HG03342 (cell line): ENCODE measurements at regions not wholly inside any gene's neighbourhood (a gene's known extent, or its start where the extent isn't known, plus 50 kb on each side); places are given as distances from the start of the nearest gene placed in this dataset.

ENCODE experiments used
- ATAC-seq: cut with Tn5 transposase; IDR thresholded peaks from one replicate; pipeline ENCODE4 v1.9.1; 2021; ENCODE audit warnings: mild to moderate bottlenecking, moderate library complexity; ENCODE audit not compliant: unreplicated experiment

DNA sequence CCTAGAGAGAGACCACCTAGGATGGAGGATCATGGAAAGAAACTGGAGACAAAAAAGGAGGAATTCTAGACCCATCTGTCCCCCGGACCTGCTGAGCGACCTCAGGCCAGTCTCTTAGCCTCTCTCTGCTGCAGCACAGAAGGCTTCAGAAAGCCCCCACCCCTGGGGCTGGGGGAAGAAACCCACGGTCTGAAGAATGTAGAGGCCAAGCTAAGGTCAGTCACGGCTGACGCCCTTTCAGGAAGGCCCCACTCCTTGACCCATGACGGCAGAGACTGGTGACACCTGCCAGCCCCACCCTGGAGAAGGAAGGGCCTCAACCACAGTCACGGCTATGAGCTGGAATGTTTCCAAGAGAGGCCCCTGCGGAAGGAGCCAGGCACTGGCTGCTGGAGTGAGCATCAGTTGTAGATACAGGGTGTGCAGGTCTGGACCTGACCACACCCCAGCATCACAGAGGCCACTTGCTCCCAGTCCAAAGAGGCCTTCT, 120.5 kb upstream of the BOD1 start:
- ATAC-seq: peak; percentile 79

DNA sequence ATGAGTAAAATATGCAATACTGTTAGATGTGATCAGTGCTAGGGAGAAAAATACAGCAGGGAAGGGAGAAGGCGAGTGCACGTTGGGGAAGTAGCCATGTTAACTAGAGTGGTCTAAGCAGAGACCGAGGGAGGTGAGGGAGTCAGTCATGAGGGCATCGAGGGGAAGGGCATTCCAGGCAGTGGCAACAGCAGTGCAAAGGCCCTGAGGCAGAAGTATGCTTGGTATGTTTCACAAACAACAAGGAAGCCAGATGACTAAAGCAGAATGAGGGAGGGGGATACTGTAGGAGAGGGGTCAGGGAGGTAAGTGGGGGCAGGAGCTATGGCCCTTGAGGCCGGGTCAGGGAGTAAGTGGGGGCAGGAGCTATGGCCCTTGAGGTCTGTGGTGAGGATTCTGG, 123.3 kb upstream of the BOD1 start:
- ATAC-seq: no peak

DNA sequence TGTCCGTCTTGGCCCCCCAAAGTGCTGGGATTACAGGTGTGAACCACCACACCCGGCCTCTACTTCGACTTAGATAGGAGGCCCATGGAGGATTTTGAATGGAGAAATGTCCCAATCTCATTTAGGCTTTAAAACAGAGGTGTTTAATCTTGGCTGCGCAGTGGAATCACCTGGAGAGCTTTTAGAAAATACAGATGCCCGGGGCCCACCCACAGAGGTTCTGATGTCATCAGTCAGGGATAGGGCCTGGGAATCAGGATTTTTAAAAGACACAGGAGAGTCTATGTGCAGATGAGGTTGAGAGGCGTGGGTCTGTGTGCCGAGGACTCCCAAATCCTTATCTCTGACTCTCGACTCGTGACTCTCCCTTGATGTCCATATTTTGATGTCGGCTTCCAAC, 124.0 kb upstream of the BOD1 start:
- ATAC-seq: no peak

DNA sequence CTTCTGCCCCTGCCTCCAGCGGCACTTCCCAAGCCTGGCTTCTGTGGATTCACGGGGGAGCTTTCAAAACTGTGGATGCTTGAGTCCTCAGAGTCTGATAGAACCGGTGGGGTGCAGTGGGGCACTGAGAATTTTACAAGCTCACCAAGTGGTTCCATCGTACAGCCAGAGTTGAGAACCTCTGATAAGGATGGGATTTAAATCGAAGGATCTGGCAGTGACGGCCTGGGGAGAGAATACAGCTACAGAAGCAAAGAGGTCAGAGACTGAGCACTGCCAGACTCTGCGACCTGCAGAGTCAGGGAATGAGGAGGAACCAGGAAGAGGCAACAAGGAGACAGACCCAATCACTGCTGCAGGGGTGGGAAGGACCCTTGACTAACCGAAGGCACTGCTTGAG, 124.6 kb upstream of the BOD1 start:
- ATAC-seq: no peak

DNA sequence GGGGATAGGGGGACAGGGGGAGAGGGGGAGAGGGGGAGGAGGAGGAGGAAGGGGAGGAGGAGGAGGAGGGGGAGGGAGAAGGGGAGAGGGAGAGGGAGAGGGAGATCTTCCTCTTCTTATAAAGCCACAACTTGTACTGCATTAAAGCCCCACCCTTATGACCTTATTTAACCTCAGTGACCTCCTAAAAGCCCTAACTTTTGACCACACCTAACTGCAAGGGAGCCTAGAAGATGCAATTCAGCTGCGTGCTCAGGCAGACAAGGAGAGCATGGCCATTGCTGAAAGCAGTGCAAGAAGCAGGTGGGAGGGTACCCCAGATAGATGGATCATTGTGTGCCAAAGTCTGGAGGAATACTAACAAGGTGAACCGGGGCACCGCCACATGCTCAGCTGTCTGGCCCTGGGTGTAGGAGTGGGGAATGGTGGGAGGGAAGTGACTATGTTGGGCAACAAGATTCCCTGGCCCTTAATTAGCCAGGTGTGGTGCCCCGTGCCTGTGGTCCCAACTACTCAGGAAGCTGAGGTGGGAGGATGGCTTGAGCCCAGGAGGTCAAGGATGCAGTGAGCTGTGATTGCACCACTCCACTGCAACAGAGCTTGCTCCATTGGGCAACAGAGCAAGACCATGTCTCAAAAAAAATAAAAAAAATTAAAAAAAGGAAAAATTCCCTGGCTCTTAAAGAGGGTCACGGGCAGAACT, 125.4 kb upstream of the BOD1 start:
- no peak for ATAC-seq

DNA sequence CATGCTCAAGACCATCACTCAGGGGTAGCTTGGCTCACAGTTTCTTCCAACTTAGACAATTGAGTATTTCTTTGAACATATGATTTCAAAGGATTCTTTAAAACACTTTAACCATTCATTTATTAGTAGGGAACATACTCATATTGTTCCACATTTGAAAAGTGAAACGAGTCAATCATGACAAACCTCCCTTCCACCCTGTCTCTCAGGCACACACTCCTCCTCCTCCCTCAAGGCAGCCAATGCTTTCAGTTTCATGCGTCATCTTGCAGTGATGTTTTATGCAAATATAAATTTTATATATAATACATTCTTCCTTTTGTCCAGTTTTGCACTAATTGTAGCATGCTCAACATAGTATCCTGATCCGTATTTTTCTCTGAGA, 126.0 kb upstream of the BOD1 start:
- ATAC-seq: peak; percentile 80

DNA sequence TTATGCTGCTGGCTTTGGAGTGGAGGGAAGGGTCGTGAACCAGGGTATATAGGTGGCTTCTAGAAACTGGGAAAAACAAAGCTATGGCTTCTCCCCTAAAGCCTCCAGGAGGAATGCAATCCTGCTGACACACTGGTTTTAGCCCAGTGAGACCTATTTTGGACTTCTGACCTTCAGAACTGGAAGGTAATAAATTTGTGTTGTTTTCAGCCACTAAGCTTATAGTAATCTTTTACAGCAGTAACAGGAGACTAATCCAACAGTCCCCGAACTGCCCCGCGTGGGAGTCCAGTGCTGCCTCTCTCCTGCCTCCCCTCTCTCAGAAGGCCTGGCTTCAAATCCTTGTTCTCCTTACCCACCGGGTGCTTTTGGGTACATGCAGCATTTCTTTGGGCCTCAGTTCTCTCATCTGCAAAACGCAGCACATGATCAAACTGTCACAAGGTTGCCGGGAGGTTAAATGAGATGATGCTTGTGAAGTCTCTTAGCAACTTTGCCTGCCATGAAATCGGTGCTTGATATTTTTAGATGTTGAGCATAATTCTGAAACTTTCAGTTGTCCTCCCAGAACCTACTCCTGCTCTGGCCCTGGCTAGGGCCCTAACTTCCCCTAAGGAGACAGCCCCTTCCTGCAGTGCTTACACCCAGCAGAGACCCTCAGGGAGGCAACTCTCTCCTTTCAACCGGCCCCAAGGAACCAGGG, 127.3 kb upstream of the BOD1 start:
- ATAC-seq: peak; percentile 42

DNA sequence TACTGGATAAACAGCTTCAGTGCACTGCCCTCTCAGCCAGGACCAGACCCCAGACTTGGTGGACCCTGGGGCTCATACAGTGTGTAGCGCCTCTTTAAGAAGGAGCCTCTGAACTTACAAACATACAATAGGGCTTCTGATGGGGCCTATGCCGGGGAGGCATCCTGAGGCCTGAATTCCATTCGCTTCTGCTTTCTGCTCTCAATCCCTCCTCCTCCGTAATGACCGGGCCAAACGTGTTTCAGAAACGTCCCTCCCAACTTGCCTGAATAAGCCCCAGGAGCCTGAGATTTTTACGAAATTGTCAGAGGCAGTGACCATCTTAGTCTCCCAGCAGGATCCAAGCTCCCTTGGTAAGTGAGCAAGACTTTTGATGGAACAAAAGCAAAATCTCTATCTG, 128.1 kb upstream of the BOD1 start:
- no peak for ATAC-seq

DNA sequence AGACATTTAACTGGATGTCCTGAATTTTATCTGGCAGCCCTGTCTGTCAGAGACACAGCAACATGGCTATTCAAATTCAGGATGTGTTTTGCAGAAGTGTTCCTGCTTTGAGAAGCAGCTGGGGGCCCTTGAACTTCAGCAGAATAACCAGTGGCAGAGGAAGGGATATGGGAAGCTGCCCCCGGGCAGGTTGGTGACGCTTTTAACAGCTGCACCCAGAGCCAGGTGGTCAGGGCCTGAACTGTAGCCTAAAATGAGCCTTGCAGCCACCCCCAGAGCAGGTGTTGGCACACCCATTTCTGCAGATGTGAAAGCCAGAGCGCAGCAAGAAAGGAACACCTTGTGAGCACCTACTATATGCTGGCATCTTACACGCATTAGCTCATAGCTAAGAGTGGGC, 128.7 kb upstream of the BOD1 start:
- ATAC-seq: peak; percentile 44

DNA sequence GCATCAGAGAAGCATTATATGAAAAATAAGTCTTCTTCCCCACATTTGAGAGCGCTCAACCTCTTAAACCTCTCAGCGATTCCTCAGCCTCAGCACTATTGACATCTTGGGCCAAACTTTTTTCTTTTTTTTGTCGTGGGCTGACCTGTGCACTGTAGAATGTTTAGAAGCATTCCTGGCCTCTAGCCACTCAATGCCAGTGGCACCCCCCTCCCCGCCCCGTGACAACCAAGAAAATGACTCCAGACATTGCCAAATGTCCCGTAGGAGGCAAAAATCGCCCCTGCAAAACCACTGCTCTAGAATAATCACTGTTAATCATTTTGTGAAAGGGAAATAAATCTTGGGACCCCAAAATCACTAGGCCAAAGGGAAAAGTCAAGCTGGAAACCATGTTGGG, 129.1 kb upstream of the BOD1 start:
- ATAC-seq: no peak

DNA sequence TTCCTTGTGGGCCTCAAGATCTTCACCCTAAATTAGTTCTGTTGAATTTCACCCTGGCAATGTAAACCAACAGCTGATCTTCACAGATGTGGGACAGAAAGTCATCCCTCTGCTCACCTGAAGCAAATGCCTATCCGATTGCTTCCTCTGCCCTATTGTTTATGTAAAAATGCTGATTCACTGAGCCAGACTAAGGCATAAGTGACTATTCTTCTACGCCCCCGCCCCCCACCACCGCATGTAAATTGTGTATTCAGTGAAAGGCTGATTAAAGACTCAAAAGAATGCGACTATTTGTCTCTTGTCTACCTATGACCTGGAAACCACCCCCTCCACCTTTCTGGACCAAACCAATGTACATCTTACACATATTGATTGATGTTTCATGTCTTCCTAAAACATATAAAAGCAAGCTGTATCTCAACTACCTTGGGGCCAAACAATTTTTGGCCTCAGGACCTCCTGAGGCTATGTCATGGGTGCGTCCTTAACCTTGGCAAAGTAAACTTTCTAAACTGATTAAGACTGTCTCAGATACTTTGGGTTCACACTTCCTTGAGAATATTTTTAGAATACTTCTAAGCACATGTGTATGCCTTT, 129.7 kb upstream of the BOD1 start:
- no peak for ATAC-seq

DNA sequence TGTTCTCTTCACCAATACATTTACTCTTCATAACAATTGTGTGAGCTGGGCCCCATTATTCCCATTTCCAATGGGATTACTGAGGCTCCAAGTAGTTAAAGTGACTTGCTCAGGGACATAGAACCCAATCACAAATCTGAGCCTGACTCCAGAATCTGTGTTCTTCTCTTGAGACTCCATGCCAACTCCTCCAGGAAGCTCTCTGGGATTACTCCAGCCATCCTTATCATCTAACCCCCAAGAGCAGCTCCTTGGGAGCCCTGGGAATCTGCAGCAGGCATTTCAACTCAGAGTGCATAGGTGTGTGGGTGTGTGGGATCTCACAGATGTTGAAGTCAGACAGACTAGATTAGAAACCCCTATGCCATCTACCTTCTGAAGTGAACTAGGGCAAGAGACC, 131.4 kb upstream of the BOD1 start:
- ATAC-seq: no peak

DNA sequence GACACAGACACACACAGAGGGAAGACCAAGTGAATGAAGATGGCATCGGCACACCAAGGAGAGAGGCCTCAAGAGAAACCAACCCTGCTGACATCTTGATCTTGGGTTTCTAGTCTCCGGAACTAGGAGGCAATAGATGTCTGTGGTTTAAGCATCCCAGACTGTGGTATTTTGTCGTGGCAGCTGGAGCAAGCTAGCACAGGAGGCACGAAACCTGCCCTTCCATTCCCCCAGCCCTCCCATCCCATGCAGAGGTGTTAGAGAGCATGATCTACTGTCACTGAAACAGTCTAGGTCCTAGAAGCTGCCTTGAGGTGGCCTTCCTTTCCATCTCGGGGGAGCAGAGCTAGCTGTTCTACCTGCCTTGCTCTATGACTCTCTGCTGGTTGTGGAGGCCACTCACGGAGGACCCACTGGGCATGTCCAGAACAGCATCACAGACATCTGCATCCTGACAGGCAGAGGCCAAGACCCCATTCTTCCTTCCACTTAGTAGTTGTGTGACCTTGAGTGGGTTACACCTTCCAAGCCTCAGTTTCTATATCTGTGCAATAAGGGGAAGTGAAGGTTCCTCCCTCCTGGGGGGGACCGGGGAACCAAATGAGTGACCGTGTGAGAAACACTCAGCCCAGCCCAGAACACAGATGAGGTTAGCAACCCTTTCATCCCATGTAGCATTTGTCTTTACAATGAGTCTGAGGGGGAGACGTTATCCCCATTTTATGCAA, 134.3 kb upstream of the BOD1 start:
- ATAC-seq: no peak

DNA sequence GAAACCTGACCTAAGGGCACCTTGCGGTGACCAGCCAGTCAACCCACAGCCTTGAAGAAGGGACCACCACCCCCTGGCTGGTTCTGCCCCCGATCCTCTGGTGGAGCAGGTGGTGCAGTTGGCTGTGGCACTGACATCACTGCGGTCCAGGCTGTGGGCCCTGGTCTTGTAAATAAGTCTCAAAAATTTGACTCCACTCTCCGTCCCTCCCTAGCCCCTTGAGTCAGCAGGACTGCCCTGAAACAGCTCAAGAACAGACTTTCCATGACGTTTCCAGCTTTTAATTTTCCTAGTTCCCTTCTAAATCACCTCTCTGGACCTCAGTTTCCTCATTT, 134.8 kb upstream of the BOD1 start:
- ATAC-seq: no peak

DNA sequence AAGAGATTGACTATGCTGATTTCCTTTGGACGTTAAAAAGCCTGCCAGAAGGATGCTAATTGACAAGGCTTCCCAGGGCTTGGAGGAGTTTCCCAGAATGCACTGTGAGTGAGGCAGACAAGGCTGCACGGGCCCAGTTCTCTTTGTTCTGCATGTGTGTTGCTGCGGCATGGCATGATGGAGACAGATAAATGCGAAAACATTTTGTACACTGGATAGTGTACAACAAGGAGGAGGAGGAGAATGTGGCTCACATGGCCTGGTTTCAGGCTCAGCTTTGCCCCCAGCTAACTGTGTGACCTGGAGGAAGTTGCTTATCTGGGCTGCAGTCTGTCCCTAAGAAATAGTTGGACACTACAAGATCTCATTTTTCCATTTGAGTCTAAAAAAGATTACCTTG, 135.5 kb upstream of the CPEB4 start:
- ATAC-seq: no peak

DNA sequence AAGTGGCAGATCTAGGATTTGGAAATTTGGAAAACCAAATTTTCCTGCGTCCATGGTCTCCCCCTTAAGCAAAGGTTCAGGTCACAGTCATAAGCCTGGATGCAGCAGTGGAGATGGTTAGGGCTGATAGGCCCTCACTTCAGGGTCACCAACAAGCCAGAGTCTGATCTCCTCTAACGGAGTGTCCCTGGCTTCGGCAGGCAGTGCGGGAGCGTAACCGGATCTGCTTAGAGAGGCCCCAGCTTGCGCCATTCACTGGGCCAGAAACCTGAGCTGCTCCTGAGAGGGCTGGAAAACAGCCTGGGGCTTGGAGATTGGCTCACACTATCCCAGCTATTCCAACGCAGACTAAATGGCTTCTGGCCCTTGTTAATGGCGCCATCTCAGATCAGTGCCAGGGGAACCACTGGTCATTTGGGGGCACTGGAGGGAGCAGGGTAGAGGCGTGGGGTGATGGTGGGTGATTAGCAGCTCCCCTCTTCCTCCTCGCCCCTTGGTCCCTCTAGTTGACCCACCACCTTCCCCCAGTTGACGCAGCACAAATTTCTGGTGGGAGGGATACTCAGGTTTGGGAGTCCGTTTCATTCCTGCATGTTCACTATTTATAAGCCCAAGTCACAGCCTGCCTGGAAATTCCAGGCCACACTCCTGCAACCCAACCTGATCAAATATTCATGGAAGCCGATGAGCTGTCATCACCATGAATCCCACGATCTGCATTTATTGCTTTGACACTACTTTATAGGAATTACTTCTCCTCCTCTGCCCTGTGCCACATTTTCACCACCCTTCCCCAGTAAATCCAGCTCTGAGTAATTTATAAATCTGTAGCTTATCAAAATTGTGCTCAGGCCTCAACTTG, 134.6 kb upstream of the CPEB4 start:
- no peak for ATAC-seq

DNA sequence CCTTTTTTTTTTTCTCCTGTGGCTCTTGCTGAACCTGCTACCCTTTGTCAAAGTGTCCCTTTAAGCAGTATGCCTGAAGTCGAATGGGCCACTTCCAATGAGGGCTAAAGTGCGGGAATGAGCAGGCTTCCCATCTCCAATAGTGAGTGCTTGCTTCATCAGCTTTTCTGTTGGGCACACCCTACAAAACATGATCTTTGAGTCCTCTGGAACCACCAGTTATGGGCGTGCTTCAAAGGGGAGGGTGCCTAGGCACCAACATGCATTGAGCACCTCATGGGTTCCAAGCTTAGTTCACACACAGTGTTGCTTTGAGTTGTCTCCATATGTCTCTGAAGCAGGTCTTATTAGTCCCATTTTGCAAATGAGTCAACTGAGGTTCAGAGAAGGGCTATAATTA, 132.8 kb upstream of the CPEB4 start:
- no peak for ATAC-seq

DNA sequence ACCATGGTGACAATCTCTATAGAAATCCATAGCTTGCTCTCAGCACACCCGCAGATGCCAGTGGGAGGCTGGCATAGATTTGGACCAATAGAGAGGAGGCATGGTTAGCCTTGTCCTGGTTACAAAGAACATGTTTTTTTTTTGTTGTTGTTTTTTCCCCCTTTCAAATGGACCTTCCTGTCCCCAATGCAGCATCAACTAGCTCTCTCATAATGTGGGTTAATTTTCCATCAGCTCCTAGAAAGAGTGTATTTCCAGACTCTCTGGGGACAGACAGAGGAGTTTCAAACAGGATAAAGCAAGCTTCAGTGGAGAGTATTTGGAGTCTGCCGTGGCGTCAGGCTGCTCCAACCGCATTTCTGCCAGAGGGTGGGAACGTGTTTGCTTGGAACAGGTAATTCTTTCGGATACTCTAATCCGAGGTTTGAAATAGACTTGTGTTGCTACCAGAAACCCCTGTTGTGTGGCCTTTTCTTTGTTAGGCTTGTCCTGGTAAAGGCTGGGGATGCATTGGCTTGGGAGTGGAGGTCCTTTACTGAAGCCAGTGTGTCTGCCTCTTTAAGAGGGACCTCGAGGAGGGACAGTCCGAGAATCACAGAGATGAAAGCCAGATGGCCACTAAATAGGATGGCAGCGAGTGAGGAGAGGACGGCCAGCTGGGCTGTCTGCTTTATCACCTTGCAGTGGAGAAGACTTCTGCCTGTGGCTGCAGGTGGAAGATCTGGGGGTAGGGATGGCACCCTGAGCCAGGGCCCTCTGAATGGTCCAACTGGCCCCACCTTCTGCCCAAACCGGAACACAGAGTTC, 130.5 kb upstream of the CPEB4 start:
- no peak for ATAC-seq

DNA sequence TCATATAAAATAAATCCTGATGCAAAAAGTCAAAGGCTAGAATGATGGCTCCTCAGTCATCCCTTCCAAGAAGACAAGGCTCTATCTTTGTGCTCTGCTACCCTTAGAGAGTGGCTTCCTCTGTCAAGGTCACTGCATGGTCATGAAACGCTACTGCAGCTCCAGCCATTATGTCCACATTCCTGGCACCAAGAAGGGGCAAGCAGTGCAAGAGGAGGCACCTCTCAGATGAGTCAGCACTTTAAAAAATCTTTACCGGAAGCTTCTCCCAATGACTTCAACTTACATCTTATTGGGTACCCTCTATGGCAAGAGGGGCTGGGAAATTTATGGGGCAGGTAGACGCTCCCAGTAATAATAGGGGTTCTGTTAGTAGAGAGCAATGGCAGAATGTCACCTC, 129.5 kb upstream of the CPEB4 start:
- no peak for ATAC-seq

DNA sequence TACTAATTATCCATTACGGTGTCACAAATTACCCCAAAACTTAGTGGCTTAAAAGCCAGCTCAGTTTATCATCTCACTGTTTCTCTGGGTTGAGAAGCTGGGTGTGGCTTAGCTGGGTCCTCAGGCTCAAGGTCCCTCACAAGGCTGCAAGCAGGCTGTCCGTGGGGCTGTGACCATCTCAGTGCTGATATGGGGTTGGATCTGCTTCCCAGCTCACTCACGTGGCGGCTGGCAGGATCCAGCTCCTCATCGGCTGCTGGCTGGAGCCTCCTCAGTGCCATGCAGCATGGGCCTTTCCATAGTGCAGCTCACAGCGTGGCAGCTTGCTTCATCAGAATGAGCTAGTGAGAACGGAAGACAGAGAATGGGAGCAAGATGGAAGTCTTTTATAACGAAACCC, 128.5 kb upstream of the CPEB4 start:
- no peak for ATAC-seq
